K562 (cell line): ENCODE measurements at regions not wholly inside any gene's neighbourhood (a gene's known extent, or its start where the extent isn't known, plus 50 kb on each side); places are given as distances from the start of the nearest gene placed in this dataset.

Source experiments
- ATAC-seq: fragments of 200-7000 bp; cut with Tn5 transposase; 3 replicates; pipeline ENCODE4 v1.9.1; 2020; ENCODE audit warnings: moderate library complexity
- BruUV-seq: library from RNA; stranded (reverse); fragments of 400-500 nt; replicated peaks from 2 replicates; lab custom pipeline; 2021; lab: Mats Ljungman, UMichigan
- CTCF ChIA-PET: fragments of 300-600 bp; formaldehyde crosslinking; extraction: SDS; loops from one replicate; lab custom pipeline; 2021; ENCODE audit warnings: low intra/inter-chr PET ratio; lab: Yijun Ruan, JAX
- POLR2A ChIA-PET: fragments of 300-600, 350-650 bp; sonication (Branson Sonifier 250); formaldehyde crosslinking; extraction: SDS; loops from one replicate; lab custom pipeline; 2021; ENCODE audit warnings: antibody characterized with exemption, inconsistent platforms; lab: Yijun Ruan, JAX
- DNase-seq, 4 experiments: peaks; one replicate each; pipeline versions ENCODE4 v3.0.0 to v3.0.0-alpha.2; 2011 to 2018; ENCODE audit warnings: low spot score in 3 of 4, mixed read lengths in 3 of 4; ENCODE audit errors: extremely low read depth in 1 of 4
- FAIRE-seq: peaks from 2 replicates; lab custom pipeline; 2011; peaks lifted over from hg19 to GRCh38; lab: Jason Lieb, UNC
- H2AFZ ChIP-seq: 2 replicates; pipeline ENCODE4 v1.6.0; 2011; ENCODE audit warnings: low read depth, low read length, control low read depth, inconsistent platforms
- H3K27ac ChIP-seq: fragments of 200-600 bp; 3 replicates; pipeline ENCODE4 v1.8.0; 2011; ENCODE audit warnings: low read depth, mild to moderate bottlenecking, control low read depth, inconsistent platforms, low read length, moderate library complexity, mixed read lengths; ENCODE audit errors: extremely low read depth
- H3K27me3 ChIP-seq, 2 experiments: fragments of 300-600 bp in 1 of 2; 2 replicates in 1 of 2; 3 replicates in 1 of 2; pipeline versions ENCODE4 v1.6.0 to v1.8.0; 2011; ENCODE audit warnings: inconsistent platforms in 2 of 2, low read length in 2 of 2, mild to moderate bottlenecking in 1 of 2, mixed read lengths in 1 of 2, moderate library complexity in 1 of 2; ENCODE audit not compliant: control insufficient read depth in 2 of 2, insufficient read depth in 2 of 2
- H3K36me3 ChIP-seq: fragments of 300-600 bp; 3 replicates; pipeline ENCODE4 v1.8.0; 2011; ENCODE audit warnings: mild to moderate bottlenecking, low read length, inconsistent platforms; ENCODE audit not compliant: control insufficient read depth, insufficient read depth
- H3K4me1 ChIP-seq, 2 experiments: fragments of 200-600 bp in 1 of 2; replicated peaks in 1 of 2; 2 replicates in 1 of 2; 3 replicates in 1 of 2; pipeline versions ENCODE4 v1.5.1 to v1.8.0; 2011; ENCODE audit warnings: inconsistent platforms in 2 of 2, low read length in 2 of 2, mild to moderate bottlenecking in 1 of 2, mixed read lengths in 1 of 2, moderate library complexity in 1 of 2; ENCODE audit not compliant: control insufficient read depth in 2 of 2, insufficient read depth in 2 of 2
- H3K4me2 ChIP-seq: 2 replicates; pipeline ENCODE4 v1.6.1; 2011; ENCODE audit warnings: low read length, control low read depth, inconsistent platforms, mixed read lengths; ENCODE audit not compliant: insufficient read depth
- H3K4me3 ChIP-seq: fragments of 200-600 bp; sonication (generic), shearing (Covaris generic); 2 replicates; pipeline ENCODE4 v1.5.1; 2016; ENCODE audit warnings: control low read depth, inconsistent platforms
- H3K79me2 ChIP-seq: fragments of 200-600 bp; 3 replicates; pipeline ENCODE4 v1.8.0; 2011; ENCODE audit warnings: low read length, inconsistent platforms; ENCODE audit not compliant: control insufficient read depth, insufficient read depth
- H3K9ac ChIP-seq, 2 experiments: 2 replicates each; pipeline versions ENCODE4 v1.6.0 to v1.6.1; 2011; ENCODE audit warnings: low read depth in 2 of 2, low read length in 2 of 2, control low read depth in 1 of 2, inconsistent platforms in 1 of 2, mild to moderate bottlenecking in 1 of 2, mixed read lengths in 1 of 2; ENCODE audit not compliant: insufficient read depth in 1 of 2
- H3K9me1 ChIP-seq: one replicate; pipeline ENCODE4 v1.6.0; 2011; ENCODE audit warnings: inconsistent platforms, mild to moderate bottlenecking, low read length, moderate library complexity; ENCODE audit not compliant: control insufficient read depth, insufficient read depth
- H3K9me3 ChIP-seq: replicated peaks from 2 replicates; pipeline ENCODE4 v1.5.1; 2011; ENCODE audit warnings: low read depth, low read length, inconsistent platforms; ENCODE audit not compliant: control insufficient read depth, insufficient read depth
- H4K20me1 ChIP-seq: replicated peaks from 2 replicates; pipeline ENCODE4 v1.6.1; 2011; ENCODE audit warnings: low read length, inconsistent platforms, mixed read lengths; ENCODE audit not compliant: control insufficient read depth, insufficient read depth
- BRF1 ChIP-seq: IDR thresholded peaks from 3 replicates; pipeline ENCODE4 v1.6.1; 2011; ENCODE audit warnings: borderline replicate concordance, mild to moderate bottlenecking; ENCODE audit not compliant: insufficient read length; ENCODE audit errors: extremely low read depth
- DIDO1 ChIP-seq: fragments of 450-650 bp; IDR thresholded peaks from 2 replicates; pipeline ENCODE4 v1.6.1; 2016; ENCODE audit warnings: low read depth, missing biosample characterization, missing genetic modification characterization
- ELF1 ChIP-seq: fragments of 200-800 bp; sonication (Bioruptor generic); IDR thresholded peaks from 2 replicates; pipeline ENCODE4 v1.6.1; 2016; ENCODE audit warnings: missing genetic modification characterization, missing compliant biosample characterization
- ERF ChIP-seq: fragments of 450-650 bp; formaldehyde crosslinking; IDR thresholded peaks from 2 replicates; pipeline ENCODE4 v1.4.0; 2020; ENCODE audit warnings: mild to moderate bottlenecking, mixed read lengths
- LARP7 ChIP-seq: fragments of 450-650 bp; IDR thresholded peaks from 2 replicates; pipeline ENCODE4 v1.6.1; 2016
- OTX1 ChIP-seq: fragments of 450-650 bp; formaldehyde crosslinking; IDR thresholded peaks from 2 replicates; pipeline ENCODE4 v1.4.0; 2022; ENCODE audit warnings: mild to moderate bottlenecking
- RNF2 ChIP-seq: sonication (generic); IDR thresholded peaks from 2 replicates; pipeline ENCODE4 v1.6.1; 2016
- SETDB1 ChIP-seq: IDR thresholded peaks from one replicate; pipeline ENCODE4 v1.6.1; 2012; ENCODE audit warnings: low read length, control low read depth, inconsistent platforms
- SMAD3 ChIP-seq: fragments of 450-650 bp; formaldehyde crosslinking; conservative IDR thresholded peaks from 2 replicates; pipeline ENCODE4 v1.4.0; 2020; ENCODE audit warnings: mild to moderate bottlenecking
- TCFL5 ChIP-seq: fragments of 250-450 bp; sonication (Bioruptor Pico); conservative IDR thresholded peaks from 2 replicates; pipeline ENCODE4 v1.6.1; 2021; ENCODE audit warnings: mild to moderate bottlenecking, moderate library complexity, matching md5 sums
- TEAD2 ChIP-seq: fragments of 450-650 bp; IDR thresholded peaks from 2 replicates; pipeline ENCODE4 v1.6.1; 2016; ENCODE audit warnings: missing genetic modification characterization, control low read depth, missing compliant biosample characterization
- ZBTB8A ChIP-seq: fragments of 450-650 bp; IDR thresholded peaks from 2 replicates; pipeline ENCODE4 v1.6.1; 2018; ENCODE audit warnings: mild to moderate bottlenecking, moderate library complexity; ENCODE audit not compliant: partially characterized antibody
- ZNF253 ChIP-seq: fragments of 250-450 bp; sonication (Bioruptor Pico); conservative IDR thresholded peaks from 2 replicates; pipeline ENCODE4 v1.6.1; 2021; ENCODE audit warnings: mild to moderate bottlenecking
- WGBS: fragments of 100-300 bp; shearing (Covaris generic); methylation state at CpG from one replicate; pipeline ENCODE4 v1.1.6; 2016; ENCODE audit warnings: low coverage, mixed read lengths; ENCODE audit not compliant: insufficient coverage; ENCODE audit errors: missing lambda C conversion rate; 5-methylcytosine and 5-hydroxymethylcytosine counted together
- in situ Hi-C: fragments of 300-500 bp; cut with MboI; formaldehyde crosslinking; loops from 4 replicates; pipeline ENCODE4 v1.15.0; 2018; ENCODE audit warnings: inconsistent platforms, mixed read lengths
- intact Hi-C: fragments of 100-400 bp; cut with micrococcal nuclease; formaldehyde crosslinking; loops from 2 replicates; pipeline ENCODE4 v1.14.2; 2022
- TF ChIP-seq, protein P1 (sequence below): IDR thresholded peaks from 2 replicates; pipeline ENCODE4 v1.6.1; 2016; ENCODE audit warnings: missing genetic modification characterization, missing compliant biosample characterization
- TF ChIP-seq, protein P2 (sequence below): sonication (generic); formaldehyde crosslinking; IDR thresholded peaks from 2 replicates; pipeline ENCODE4 v1.8.1; 2023; ENCODE audit warnings: mild to moderate bottlenecking, missing genetic modification reagents, moderate library complexity

DNA sequence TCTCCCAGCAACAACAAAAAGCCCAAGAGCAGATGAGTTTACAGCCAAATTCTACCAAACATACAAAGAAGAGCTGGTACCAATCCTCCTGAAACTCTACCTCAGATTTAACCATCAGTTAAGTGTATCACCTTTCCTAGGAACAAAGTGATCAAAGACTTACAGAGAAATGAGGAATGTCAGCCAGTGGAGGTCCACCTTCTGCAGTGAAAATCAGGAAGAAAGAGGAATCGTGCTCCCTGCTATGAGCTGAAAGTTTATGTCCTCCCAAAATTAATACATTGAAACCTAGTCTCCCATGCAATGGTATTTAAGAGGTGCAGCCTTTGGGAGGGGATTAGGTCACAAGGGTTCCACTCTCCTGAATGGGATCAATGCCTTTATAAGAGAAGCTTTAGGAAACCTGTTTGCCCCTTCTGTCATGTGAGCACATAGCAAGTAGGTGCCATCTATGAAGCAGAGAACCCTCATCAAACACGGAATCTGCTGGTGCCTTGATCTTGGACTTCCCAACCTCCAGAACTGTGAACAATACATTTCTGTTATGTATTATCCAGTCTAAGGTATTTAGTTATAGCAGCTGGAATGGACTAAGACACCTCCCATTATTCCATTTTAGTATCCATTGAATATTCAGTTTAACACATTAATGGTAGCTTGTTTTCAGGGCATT is 139.0 kb upstream of the FZD8 start:
- ATAC-seq: no peak
- no peaks in the 10 kb centered on the region for H3K4me1 ChIP-seq
- ChIA-PET CTCF (no interaction called here), POLR2A (interaction anchor here (0.6 to 0.7 kb wide), 2 partner anchors 10 to 558 kb away, joined by 3 read pairs; no protein-coding TSS in a partner anchor)
- H3K79me2 ChIP-seq: no peaks in the 10 kb centered on the region
- H4K20me1 ChIP-seq: no peaks in the 10 kb centered on the region
- FAIRE-seq: no peak
- H2AFZ ChIP-seq: no peak overlapping the region
- TF ChIP-seq ELF1 (tag) (no peak), TEAD2 (no peak), RNF2 (no peak), ZNF253 (no peak), ZBTB8A (no peak), LARP7 (no peak), SETDB1 (no peak), ERF (no peak), DIDO1 (tag) (no peak), BRF1 (no peak), OTX1 (CRISPR knock-in tag) (no peak), TCFL5 (CRISPR knock-in tag) (no peak), SMAD3 (no peak)
- TF ChIP-seq, protein P1, sequence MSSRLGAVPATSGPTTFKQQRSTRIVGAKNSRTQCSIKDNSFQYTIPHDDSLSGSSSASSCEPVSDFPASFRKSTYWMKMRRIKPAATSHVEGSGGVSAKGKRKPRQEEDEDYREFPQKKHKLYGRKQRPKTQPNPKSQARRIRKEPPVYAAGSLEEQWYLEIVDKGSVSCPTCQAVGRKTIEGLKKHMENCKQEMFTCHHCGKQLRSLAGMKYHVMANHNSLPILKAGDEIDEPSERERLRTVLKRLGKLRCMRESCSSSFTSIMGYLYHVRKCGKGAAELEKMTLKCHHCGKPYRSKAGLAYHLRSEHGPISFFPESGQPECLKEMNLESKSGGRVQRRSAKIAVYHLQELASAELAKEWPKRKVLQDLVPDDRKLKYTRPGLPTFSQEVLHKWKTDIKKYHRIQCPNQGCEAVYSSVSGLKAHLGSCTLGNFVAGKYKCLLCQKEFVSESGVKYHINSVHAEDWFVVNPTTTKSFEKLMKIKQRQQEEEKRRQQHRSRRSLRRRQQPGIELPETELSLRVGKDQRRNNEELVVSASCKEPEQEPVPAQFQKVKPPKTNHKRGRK (tag): no peak
- TF ChIP-seq, protein P2, sequence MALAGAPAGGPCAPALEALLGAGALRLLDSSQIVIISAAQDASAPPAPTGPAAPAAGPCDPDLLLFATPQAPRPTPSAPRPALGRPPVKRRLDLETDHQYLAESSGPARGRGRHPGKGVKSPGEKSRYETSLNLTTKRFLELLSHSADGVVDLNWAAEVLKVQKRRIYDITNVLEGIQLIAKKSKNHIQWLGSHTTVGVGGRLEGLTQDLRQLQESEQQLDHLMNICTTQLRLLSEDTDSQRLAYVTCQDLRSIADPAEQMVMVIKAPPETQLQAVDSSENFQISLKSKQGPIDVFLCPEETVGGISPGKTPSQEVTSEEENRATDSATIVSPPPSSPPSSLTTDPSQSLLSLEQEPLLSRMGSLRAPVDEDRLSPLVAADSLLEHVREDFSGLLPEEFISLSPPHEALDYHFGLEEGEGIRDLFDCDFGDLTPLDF (CRISPR knock-in tag): no peak
- H3K36me3 ChIP-seq: no peaks in the 10 kb centered on the region
- intact Hi-C loops (no loop called here), in situ Hi-C loops (loop anchor here (25.0 kb wide), 1 partner anchor 544 kb away; no protein-coding TSS in a partner anchor)
- H3K9me1 ChIP-seq: no peaks in the 10 kb centered on the region
- H3K27ac ChIP-seq: no peak overlapping the region
- no TSS peak for BruUV-seq
- H3K4me3 ChIP-seq: no peak overlapping the region
- no peak overlapping the region for H3K4me2 ChIP-seq
- H3K27me3 ChIP-seq: no peaks in the 10 kb centered on the region
- no peak for DNase-seq
- 0% methylated on average over 2 of the region's 2 CpGs for WGBS
- H3K9ac ChIP-seq: no peak overlapping the region
- no peaks in the 10 kb centered on the region for H3K9me3 ChIP-seq
